GM18870 (cell line): ENCODE measurements at regions not wholly inside any gene's neighbourhood (a gene's known extent, or its start where the extent isn't known, plus 50 kb on each side); places are given as distances from the start of the nearest gene placed in this dataset.
"Not testable (repeated sequence)": the region's sequence is repeated elsewhere in the genome, so short reads cannot be mapped to it uniquely, and the experiment has no call there.

ENCODE experiments used
- ATAC-seq: cut with Tn5 transposase; IDR thresholded peaks from one replicate; pipeline ENCODE4 v1.9.1; 2021; ENCODE audit warnings: moderate library complexity; ENCODE audit not compliant: unreplicated experiment

GRCh38 chr2:2656115-2657011, 325.3 kb upstream of the MYT1L start:
- ATAC-seq: no peak

GRCh38 chr2:2655453-2656114, 324.5 kb upstream of the MYT1L start:
- ATAC-seq: no peak

- ATAC-seq: no peak
Observed at GRCh38 chr2:2653231-2653630, 322.2 kb upstream of the MYT1L start.

GRCh38 chr2:2650608-2651375, 319.7 kb upstream of the MYT1L start:
- no peak for ATAC-seq

GRCh38 chr2:2649109-2650072, 318.3 kb upstream of the MYT1L start:
- ATAC-seq: no peak

GRCh38 chr2:2648094-2648493, 317.0 kb upstream of the MYT1L start:
- ATAC-seq: no peak

- no peak for ATAC-seq
Observed at GRCh38 chr2:2647141-2647541, 316.1 kb upstream of the MYT1L start.

GRCh38 chr2:2646433-2647051, 315.5 kb upstream of the MYT1L start:
- ATAC-seq: peak; percentile 55

GRCh38 chr2:2645162-2645855, 314.2 kb upstream of the MYT1L start:
- ATAC-seq: no peak

GRCh38 chr2:2644751-2645150, 313.7 kb upstream of the MYT1L start:
- ATAC-seq: not testable (repeated sequence)

- ATAC-seq: no peak
Observed at GRCh38 chr2:2644040-2644439, 313.0 kb upstream of the MYT1L start.

- no peak for ATAC-seq
Observed at GRCh38 chr2:2642906-2643890, 312.1 kb upstream of the MYT1L start.

- ATAC-seq: no peak
Observed at GRCh38 chr2:2641541-2642410, 310.7 kb upstream of the MYT1L start.

- ATAC-seq: no peak
Observed at GRCh38 chr2:2640818-2641217, 309.7 kb upstream of the MYT1L start.

- no peak for ATAC-seq
Observed at GRCh38 chr2:2640371-2640770, 309.3 kb upstream of the MYT1L start.

GRCh38 chr2:2639251-2640139, 308.4 kb upstream of the MYT1L start:
- no peak for ATAC-seq
